ENCODE measurements at regions not wholly inside any gene's neighbourhood (a gene's known extent, or its start where the extent isn't known, plus 50 kb on each side); places are given as distances from the start of the nearest gene placed in this dataset.

- no peaks in the 10 kb centered on the region for H3K27me3 ChIP-seq (ENCODE audit: insufficient read depth, low read length, poor library complexity)
- DNase-seq, result no peak
- H3K4me2 ChIP-seq (ENCODE audit: insufficient read depth, low read length), result no peak overlapping the region
- TF ChIP-seq CTCF (IDR thresholded peaks at IDR 0.05; ENCODE audit: borderline replicate concordance, extremely low read depth, low read length, poor library complexity, severe bottlenecking), result no peak
- no peak for TF ChIP-seq EZH2 (IDR thresholded peaks at IDR 0.05; ENCODE audit: borderline replicate concordance, low read depth, low read length, severe bottlenecking)
- no peaks in the 10 kb centered on the region for H3K79me2 ChIP-seq (ENCODE audit: insufficient read depth, low read length)
- no peak overlapping the region for H3K27ac ChIP-seq (ENCODE audit: low read length)
- no peaks in the 10 kb centered on the region for H3K4me1 ChIP-seq (ENCODE audit: insufficient read depth, low read length)
- no peaks in the 10 kb centered on the region for H3K36me3 ChIP-seq (ENCODE audit: insufficient read depth, low read length)
- no peak for ATAC-seq (ENCODE audit: insufficient read depth, low read depth)
- no peak overlapping the region for H2AFZ ChIP-seq (ENCODE audit: low read depth, low read length)
- H3K9me3 ChIP-seq (ENCODE audit: insufficient read depth, low read length, severe bottlenecking), result no peaks in the 10 kb centered on the region
- no peaks in the 10 kb centered on the region for H4K20me1 ChIP-seq (ENCODE audit: insufficient read depth, low read length)
- H3K4me3 ChIP-seq (ENCODE audit: low read depth in 1 of 2, low read length in 2 of 2), result no peak overlapping the region
- no peak overlapping the region for H3K9ac ChIP-seq (ENCODE audit: low read depth, low read length)
Measured at GRCh38 chr11:70005107-70005818, 72.9 kb upstream of the ANO1 start.

GRCh38 chr11:70007796-70008195 lies 70.3 kb upstream of the ANO1 start:
- no peaks in the 10 kb centered on the region for H3K4me1 ChIP-seq (ENCODE audit: insufficient read depth, low read length)
- no peak overlapping the region for H3K4me2 ChIP-seq (ENCODE audit: insufficient read depth, low read length)
- no peaks in the 10 kb centered on the region for H4K20me1 ChIP-seq (ENCODE audit: insufficient read depth, low read length)
- H2AFZ ChIP-seq (ENCODE audit: low read depth, low read length), result no peak overlapping the region
- H3K9me3 ChIP-seq (ENCODE audit: insufficient read depth, low read length, severe bottlenecking), result no peaks in the 10 kb centered on the region
- TF ChIP-seq EZH2 (IDR thresholded peaks at IDR 0.05; ENCODE audit: borderline replicate concordance, low read depth, low read length, severe bottlenecking), result no peak
- TF ChIP-seq CTCF (IDR thresholded peaks at IDR 0.05; ENCODE audit: borderline replicate concordance, extremely low read depth, low read length, poor library complexity, severe bottlenecking), result no peak
- H3K4me3 ChIP-seq (ENCODE audit: low read depth in 1 of 2, low read length in 2 of 2), result no peak overlapping the region
- no peaks in the 10 kb centered on the region for H3K79me2 ChIP-seq (ENCODE audit: insufficient read depth, low read length)
- H3K27ac ChIP-seq (ENCODE audit: low read length), result no peak overlapping the region
- H3K36me3 ChIP-seq (ENCODE audit: insufficient read depth, low read length), result no peaks in the 10 kb centered on the region
- H3K27me3 ChIP-seq (ENCODE audit: insufficient read depth, low read length, poor library complexity), result no peaks in the 10 kb centered on the region
- DNase-seq, result no peak
- ATAC-seq (ENCODE audit: insufficient read depth, low read depth), result no peak
- H3K9ac ChIP-seq (ENCODE audit: low read depth, low read length), result no peak overlapping the region

- no peaks in the 10 kb centered on the region for H4K20me1 ChIP-seq (ENCODE audit: insufficient read depth, low read length)
- H3K4me1 ChIP-seq (ENCODE audit: insufficient read depth, low read length), result no peaks in the 10 kb centered on the region
- no peak overlapping the region for H3K27ac ChIP-seq (ENCODE audit: low read length)
- no peak overlapping the region for H3K4me3 ChIP-seq (ENCODE audit: low read depth in 1 of 2, low read length in 2 of 2)
- no peak overlapping the region for H3K9ac ChIP-seq (ENCODE audit: low read depth, low read length)
- no peaks in the 10 kb centered on the region for H3K27me3 ChIP-seq (ENCODE audit: insufficient read depth, low read length, poor library complexity)
- no peak overlapping the region for H2AFZ ChIP-seq (ENCODE audit: low read depth, low read length)
- no peak overlapping the region for H3K4me2 ChIP-seq (ENCODE audit: insufficient read depth, low read length)
- DNase-seq, result no peak
- H3K36me3 ChIP-seq (ENCODE audit: insufficient read depth, low read length), result no peaks in the 10 kb centered on the region
- no peak for ATAC-seq (ENCODE audit: insufficient read depth, low read depth)
- TF ChIP-seq CTCF (IDR thresholded peaks at IDR 0.05; ENCODE audit: borderline replicate concordance, extremely low read depth, low read length, poor library complexity, severe bottlenecking), result no peak
- TF ChIP-seq EZH2 (IDR thresholded peaks at IDR 0.05; ENCODE audit: borderline replicate concordance, low read depth, low read length, severe bottlenecking), result no peak
- H3K79me2 ChIP-seq (ENCODE audit: insufficient read depth, low read length), result no peaks in the 10 kb centered on the region
- H3K9me3 ChIP-seq (ENCODE audit: insufficient read depth, low read length, severe bottlenecking), result no peaks in the 10 kb centered on the region
Measured at GRCh38 chr11:70010774-70011173, 67.3 kb upstream of the ANO1 start.

Measured in DND-41 (cell line).